KMS-11 (cell line): ENCODE measurements at regions not wholly inside any gene's neighbourhood (a gene's known extent, or its start where the extent isn't known, plus 50 kb on each side); places are given as distances from the start of the nearest gene placed in this dataset.

Experiments used
- H2AFZ ChIP-seq: fragments of 200-600 bp; sonication (generic); 2 replicates; pipeline ENCODE4 v1.6.1; 2016; ENCODE audit warnings: antibody characterized with exemption, mixed run types, low read depth
- H3K27ac ChIP-seq: fragments of 200-600 bp; sonication (generic); 2 replicates; pipeline ENCODE4 v1.6.1; 2016; ENCODE audit warnings: mild to moderate bottlenecking, mixed run types
- H3K27me3 ChIP-seq: fragments of 200-600 bp; sonication (generic); 2 replicates; pipeline ENCODE4 v1.6.1; 2017; ENCODE audit warnings: mild to moderate bottlenecking, low read depth, mixed run types, moderate library complexity; ENCODE audit not compliant: insufficient read depth
- H3K36me3 ChIP-seq: fragments of 200-600 bp; sonication (generic); 2 replicates; pipeline ENCODE4 v1.6.1; 2017; ENCODE audit warnings: mild to moderate bottlenecking, mixed run types; ENCODE audit not compliant: insufficient read depth
- H3K4me1 ChIP-seq: fragments of 200-600 bp; sonication (generic); 2 replicates; pipeline ENCODE4 v1.6.1; 2016; ENCODE audit warnings: mild to moderate bottlenecking, low read depth, mixed run types; ENCODE audit not compliant: poor library complexity, severe bottlenecking
- H3K4me2 ChIP-seq: fragments of 200-600 bp; sonication (generic); 2 replicates; pipeline ENCODE4 v1.7.0; 2016; ENCODE audit warnings: mild to moderate bottlenecking, mixed run types
- H3K4me3 ChIP-seq: fragments of 200-600 bp; sonication (generic); IDR thresholded peaks from 2 replicates; pipeline ENCODE4 v1.6.1; 2017; ENCODE audit warnings: low read depth, low read length, mixed read lengths; ENCODE audit not compliant: insufficient read depth
- H3K79me2 ChIP-seq: fragments of 200-600 bp; sonication (generic); 2 replicates; pipeline ENCODE4 v1.6.1; 2016; ENCODE audit warnings: low read depth, mixed run types; ENCODE audit not compliant: insufficient read depth
- H3K9ac ChIP-seq: fragments of 200-600 bp; sonication (generic); 2 replicates; pipeline ENCODE4 v1.6.1; 2016; ENCODE audit warnings: mild to moderate bottlenecking, mixed run types
- H4K20me1 ChIP-seq: fragments of 200-600 bp; sonication (generic); 2 replicates; pipeline ENCODE4 v1.6.1; 2016; ENCODE audit warnings: mild to moderate bottlenecking, mixed run types; ENCODE audit not compliant: insufficient read depth
- TF ChIP-seq, protein P1 (sequence below): fragments of 200-600 bp; sonication (generic); conservative IDR thresholded peaks from 2 replicates; pipeline ENCODE4 v1.6.1; 2017; ENCODE audit warnings: low read depth, mild to moderate bottlenecking, antibody characterized with exemption, low read length, moderate library complexity, mixed read lengths

DNA sequence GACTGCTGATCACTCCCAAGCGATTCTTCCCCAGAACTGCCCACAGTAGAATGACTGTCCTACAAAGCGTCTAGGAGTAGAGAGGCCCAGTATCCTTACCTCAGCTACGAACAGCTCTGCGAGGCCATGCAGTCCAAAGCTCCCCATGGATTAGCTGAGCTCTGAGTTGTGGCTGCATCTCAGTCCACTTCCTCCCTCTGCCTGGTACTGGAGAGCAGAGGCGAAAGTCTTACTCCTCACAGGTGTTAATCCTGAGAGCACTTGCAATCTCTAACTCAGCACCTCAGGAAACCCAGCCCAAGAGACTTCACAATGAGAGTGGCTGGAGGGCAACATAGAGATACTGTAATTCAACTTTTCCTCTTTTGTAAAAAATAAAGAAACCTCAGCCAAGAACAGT lies 493.1 kb downstream of the BCAT1 start:
- no peak overlapping the region for H3K4me3 ChIP-seq
- no peak overlapping the region for H2AFZ ChIP-seq
- TF ChIP-seq, protein P1, sequence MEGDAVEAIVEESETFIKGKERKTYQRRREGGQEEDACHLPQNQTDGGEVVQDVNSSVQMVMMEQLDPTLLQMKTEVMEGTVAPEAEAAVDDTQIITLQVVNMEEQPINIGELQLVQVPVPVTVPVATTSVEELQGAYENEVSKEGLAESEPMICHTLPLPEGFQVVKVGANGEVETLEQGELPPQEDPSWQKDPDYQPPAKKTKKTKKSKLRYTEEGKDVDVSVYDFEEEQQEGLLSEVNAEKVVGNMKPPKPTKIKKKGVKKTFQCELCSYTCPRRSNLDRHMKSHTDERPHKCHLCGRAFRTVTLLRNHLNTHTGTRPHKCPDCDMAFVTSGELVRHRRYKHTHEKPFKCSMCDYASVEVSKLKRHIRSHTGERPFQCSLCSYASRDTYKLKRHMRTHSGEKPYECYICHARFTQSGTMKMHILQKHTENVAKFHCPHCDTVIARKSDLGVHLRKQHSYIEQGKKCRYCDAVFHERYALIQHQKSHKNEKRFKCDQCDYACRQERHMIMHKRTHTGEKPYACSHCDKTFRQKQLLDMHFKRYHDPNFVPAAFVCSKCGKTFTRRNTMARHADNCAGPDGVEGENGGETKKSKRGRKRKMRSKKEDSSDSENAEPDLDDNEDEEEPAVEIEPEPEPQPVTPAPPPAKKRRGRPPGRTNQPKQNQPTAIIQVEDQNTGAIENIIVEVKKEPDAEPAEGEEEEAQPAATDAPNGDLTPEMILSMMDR = no peak
- no peaks in the 10 kb centered on the region for H3K27me3 ChIP-seq
- H3K36me3 ChIP-seq = no peaks in the 10 kb centered on the region
- H4K20me1 ChIP-seq = no peaks in the 10 kb centered on the region
- no peaks in the 10 kb centered on the region for H3K4me1 ChIP-seq
- H3K79me2 ChIP-seq = no peaks in the 10 kb centered on the region
- no peak overlapping the region for H3K27ac ChIP-seq
- no peak overlapping the region for H3K9ac ChIP-seq
- H3K4me2 ChIP-seq = no peak overlapping the region

DNA sequence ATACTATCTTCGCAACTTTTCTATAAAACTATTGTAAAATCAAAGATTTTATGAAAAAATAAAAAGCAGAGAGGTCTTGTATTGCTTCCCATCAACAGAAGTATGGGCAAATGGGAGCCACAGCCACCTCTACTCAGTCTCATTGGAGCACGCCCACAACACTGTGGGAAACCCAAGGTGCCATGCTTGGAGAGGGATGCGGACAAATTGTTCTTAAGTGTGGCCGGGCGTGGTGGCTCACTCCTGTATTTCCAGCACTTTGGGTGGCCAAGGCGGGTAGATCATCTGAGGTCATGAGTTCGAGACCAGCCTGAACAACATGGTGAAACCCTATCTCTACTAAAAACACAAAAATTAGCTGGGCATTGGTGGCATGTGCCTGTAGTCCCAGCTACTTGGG lies 498.2 kb upstream of the SOX5 start:
- no peaks in the 10 kb centered on the region for H3K27me3 ChIP-seq
- H2AFZ ChIP-seq = no peak overlapping the region
- H3K36me3 ChIP-seq = no peaks in the 10 kb centered on the region
- TF ChIP-seq, protein P1 = no peak
- no peak overlapping the region for H3K4me3 ChIP-seq
- no peaks in the 10 kb centered on the region for H4K20me1 ChIP-seq
- H3K4me1 ChIP-seq = no peaks in the 10 kb centered on the region
- H3K27ac ChIP-seq = no peak overlapping the region
- H3K79me2 ChIP-seq = no peaks in the 10 kb centered on the region
- no peak overlapping the region for H3K9ac ChIP-seq
- no peak overlapping the region for H3K4me2 ChIP-seq

DNA sequence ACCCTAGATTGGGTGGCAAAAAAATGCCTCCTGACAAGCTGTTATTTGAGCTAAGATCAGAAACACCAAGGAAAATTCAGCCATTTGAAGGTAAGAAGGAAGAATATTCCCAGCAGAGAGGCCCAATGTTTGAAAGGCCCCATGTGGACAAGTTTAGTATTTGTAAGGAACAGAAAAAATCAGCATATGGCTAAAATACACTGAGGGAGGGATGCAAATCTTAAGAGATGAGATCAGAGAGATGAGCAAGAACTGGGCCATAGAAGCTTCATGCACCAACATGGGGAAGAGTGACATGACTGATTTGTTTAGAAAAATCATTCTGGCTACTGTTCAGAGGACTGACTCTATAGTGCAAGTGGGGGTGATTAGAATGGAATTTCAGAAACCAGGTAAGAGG lies 496.8 kb upstream of the SOX5 start:
- Histone ChIP-seq H3K27ac (no peak overlapping the region), H3K9ac (no peak overlapping the region), H3K4me2 (no peak overlapping the region), H3K36me3 (no peaks in the 10 kb centered on the region), H3K4me1 (no peaks in the 10 kb centered on the region), H4K20me1 (no peaks in the 10 kb centered on the region), H3K27me3 (no peaks in the 10 kb centered on the region), H3K4me3 (no peak overlapping the region), H3K79me2 (no peaks in the 10 kb centered on the region), H2AFZ (no peak overlapping the region)
- TF ChIP-seq, protein P1 = no peak

GRCh38 chr12:24444634-24445033 lies 495.2 kb upstream of the SOX5 start:
- Histone ChIP-seq H3K27me3 (no peaks in the 10 kb centered on the region), H3K4me1 (no peaks in the 10 kb centered on the region), H3K27ac (no peak overlapping the region), H3K9ac (no peak overlapping the region), H3K79me2 (no peaks in the 10 kb centered on the region), H2AFZ (no peak overlapping the region), H3K36me3 (no peaks in the 10 kb centered on the region), H4K20me1 (no peaks in the 10 kb centered on the region), H3K4me3 (no peak overlapping the region), H3K4me2 (no peak overlapping the region)
- TF ChIP-seq, protein P1 = no peak

DNA sequence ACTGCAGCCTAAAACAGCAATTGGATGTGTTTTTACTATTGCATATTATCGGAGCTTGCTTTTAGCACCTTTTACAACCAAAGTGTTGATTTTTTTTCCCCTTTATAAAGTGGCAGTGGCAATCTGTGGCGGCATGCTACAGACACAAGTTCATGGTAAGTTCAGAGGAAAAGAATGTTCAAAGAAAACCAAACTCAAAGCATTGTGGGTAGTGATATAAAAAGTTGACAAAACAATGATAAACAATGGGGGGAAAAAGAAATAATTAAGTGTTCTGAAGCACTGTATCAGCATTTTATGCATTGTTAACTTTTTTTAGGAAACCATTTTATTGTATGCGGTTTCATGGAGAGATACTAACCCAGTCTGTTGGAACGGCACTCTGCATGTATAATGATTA lies 492.0 kb upstream of the SOX5 start:
- TF ChIP-seq, protein P1 = no peak
- Histone ChIP-seq H4K20me1 (no peaks in the 10 kb centered on the region), H3K36me3 (no peaks in the 10 kb centered on the region), H3K4me2 (no peak overlapping the region), H3K4me1 (no peaks in the 10 kb centered on the region), H3K9ac (no peak overlapping the region), H3K27me3 (no peaks in the 10 kb centered on the region), H2AFZ (no peak overlapping the region), H3K4me3 (no peak overlapping the region), H3K27ac (no peak overlapping the region), H3K79me2 (no peaks in the 10 kb centered on the region)
